ENCODE measurements at regions not wholly inside any gene's neighbourhood (a gene's known extent, or its start where the extent isn't known, plus 50 kb on each side); places are given as distances from the start of the nearest gene placed in this dataset.

GRCh38 chr2:16130541-16130880 lies 190.2 kb downstream of the MYCN start:
- no peak for DNase-seq
- H3K27ac ChIP-seq: no peak overlapping the region
- intact Hi-C loops (cut with DNase I): no loop called here
- H3K27me3 ChIP-seq: peaks cover 0 to 3% (median 0%) of the 10 kb centered on the region in 3 donors
- 78 to 87% methylated on average over 5 of the region's 5 CpGs for WGBS, 2 donors
- no peak overlapping the region for H3K4me3 ChIP-seq
- no peaks in the 10 kb centered on the region for H3K36me3 ChIP-seq
- TF ChIP-seq EP300 (IDR thresholded peaks at IDR 0.05) (no peak), POLR2AphosphoS5 (IDR thresholded peaks at IDR 0.05) (no peak), POLR2A (IDR thresholded peaks at IDR 0.05) (no peak)
- H3K9me3 ChIP-seq: no peaks in the 10 kb centered on the region
- H3K4me1 ChIP-seq: no peaks in the 10 kb centered on the region

- Histone ChIP-seq H3K36me3 (no peaks in the 10 kb centered on the region), H3K27ac (no peak overlapping the region), H3K9me3 (no peaks in the 10 kb centered on the region), H3K27me3 (peaks cover 0 to 3% (median 0%) of the 10 kb centered on the region in 3 donors), H3K4me1 (no peaks in the 10 kb centered on the region), H3K4me3 (no peak overlapping the region)
- 82 to 89% methylated on average over 8 of the region's 8 CpGs for WGBS, 2 donors
- intact Hi-C loops (cut with DNase I): no loop called here
- no peak for TF ChIP-seq POLR2A (IDR thresholded peaks at IDR 0.05)
- no peak for DNase-seq
These were observed 189.6 kb downstream of the MYCN start for GRCh38 chr2:16129716-16130540.

- Histone ChIP-seq H3K27me3 (peaks cover 0 to 3% (median 0%) of the 10 kb centered on the region in 3 donors), H3K27ac (no peak overlapping the region), H3K36me3 (no peaks in the 10 kb centered on the region), H3K4me1 (no peaks in the 10 kb centered on the region), H3K9me3 (no peaks in the 10 kb centered on the region), H3K4me3 (no peak overlapping the region)
- DNase-seq: no peak
- TF ChIP-seq POLR2A (IDR thresholded peaks at IDR 0.05): no peak
- TF ChIP-seq POLR2AphosphoS5 (IDR thresholded peaks at IDR 0.05): no peak
- no peak for TF ChIP-seq EP300 (IDR thresholded peaks at IDR 0.05)
- TF ChIP-seq CTCF (IDR thresholded peaks at IDR 0.05): no peak
- 84 to 87% methylated on average over 13 of the region's 13 CpGs for WGBS, 2 donors
- intact Hi-C loops (cut with DNase I): no loop called here
These were observed 188.6 kb downstream of the MYCN start for GRCh38 chr2:16128746-16129610.

GRCh38 chr2:16127958-16128357 lies 187.6 kb downstream of the MYCN start:
- TF ChIP-seq POLR2A (IDR thresholded peaks at IDR 0.05): no peak
- TF ChIP-seq CTCF (IDR thresholded peaks at IDR 0.05): no peak
- TF ChIP-seq POLR2AphosphoS5 (IDR thresholded peaks at IDR 0.05): no peak
- no peak for TF ChIP-seq EP300 (IDR thresholded peaks at IDR 0.05)
- H3K9me3 ChIP-seq: no peaks in the 10 kb centered on the region

GRCh38 chr2:16127276-16127940 lies 187.1 kb downstream of the MYCN start:
- H3K27ac ChIP-seq: no peak overlapping the region
- H3K9me3 ChIP-seq: no peaks in the 10 kb centered on the region
- peaks cover 0 to 3% (median 0%) of the 10 kb centered on the region in 3 donors for H3K27me3 ChIP-seq
- no peak overlapping the region for H3K4me3 ChIP-seq
- no peaks in the 10 kb centered on the region for H3K4me1 ChIP-seq
- H3K36me3 ChIP-seq: no peaks in the 10 kb centered on the region
- intact Hi-C loops (cut with DNase I): no loop called here
- TF ChIP-seq CTCF (IDR thresholded peaks at IDR 0.05) (no peak), POLR2A (IDR thresholded peaks at IDR 0.05) (no peak), EP300 (IDR thresholded peaks at IDR 0.05) (no peak), POLR2AphosphoS5 (IDR thresholded peaks at IDR 0.05) (no peak)
- no peak for DNase-seq
- 93 to 95% methylated on average over 10 of the region's 10 CpGs for WGBS, 2 donors

More at GRCh38 chr2:16127958-16128357, 187.6 kb downstream of the MYCN start:
- Histone ChIP-seq H3K27me3 (peaks cover 0 to 3% (median 0%) of the 10 kb centered on the region in 3 donors), H3K4me3 (no peak overlapping the region), H3K36me3 (no peaks in the 10 kb centered on the region), H3K4me1 (no peaks in the 10 kb centered on the region), H3K27ac (no peak overlapping the region)
- 88 to 90% methylated on average over 8 of the region's 8 CpGs for WGBS, 2 donors
- intact Hi-C loops (cut with DNase I): no loop called here
- DNase-seq: no peak

Measured in sigmoid colon (tissue), 6 donors.